HEK293 (cell line): ENCODE measurements at regions not wholly inside any gene's neighbourhood (a gene's known extent, or its start where the extent isn't known, plus 50 kb on each side); places are given as distances from the start of the nearest gene placed in this dataset.
A peak's percentile ranks its signal among the peaks of the same experiment; 100 is the strongest.

ENCODE experiments used
- CTCF ChIA-PET: fragments of 350-600 bp; formaldehyde crosslinking; extraction: SDS; loops from one replicate; lab custom pipeline; 2021; ENCODE audit warnings: antibody characterized with exemption; lab: Yijun Ruan, JAX
- POLR2A ChIA-PET: fragments of 300-600 bp; formaldehyde crosslinking; extraction: SDS; loops from one replicate; lab custom pipeline; 2020; ENCODE audit warnings: antibody characterized with exemption, inconsistent platforms; lab: Yijun Ruan, JAX
- H3K27ac ChIP-seq: fragments of 200-500 bp; sonication (Bioruptor generic); 2 replicates; pipeline ENCODE4 v1.5.1; 2014; ENCODE audit warnings: low read depth, low read length, control low read depth, inconsistent platforms; ENCODE audit errors: extremely low read depth
- H3K36me3 ChIP-seq, 2 experiments: fragments of 200-500 bp in 1 of 2; sonication (Bioruptor generic) in 1 of 2; 1 replicate in 1 of 2; 2 replicates in 1 of 2; pipeline ENCODE4 v1.5.1; 2014 to 2017; ENCODE audit warnings: inconsistent platforms in 2 of 2, low read length in 2 of 2; ENCODE audit not compliant: control insufficient read depth in 2 of 2, insufficient read depth in 1 of 2
- H3K4me1 ChIP-seq: fragments of 200-500 bp; sonication (Bioruptor generic); 2 replicates; pipeline ENCODE4 v1.5.1; 2014; ENCODE audit warnings: mild to moderate bottlenecking, low read length, inconsistent platforms; ENCODE audit not compliant: control insufficient read depth, insufficient read depth
- H3K4me3 ChIP-seq: 2 replicates; pipeline ENCODE4 v1.5.1; 2011; ENCODE audit warnings: low read depth, mild to moderate bottlenecking, control low read depth, low read length, moderate library complexity
- H3K9me3 ChIP-seq: fragments of 200-500 bp; sonication (Bioruptor generic); 2 replicates; pipeline ENCODE4 v1.5.1; 2014; ENCODE audit warnings: low read depth, low read length, inconsistent platforms; ENCODE audit not compliant: control insufficient read depth, insufficient read depth
- BCL11A ChIP-seq: fragments of 450-650 bp; formaldehyde crosslinking; IDR thresholded peaks from 2 replicates; pipeline ENCODE4 v1.5.1; 2016; ENCODE audit warnings: low read depth, missing biosample characterization, missing genetic modification characterization
- GFI1B ChIP-seq: fragments of 450-650 bp; formaldehyde crosslinking; IDR thresholded peaks from 2 replicates; pipeline ENCODE4 v1.5.1; 2016; ENCODE audit warnings: missing biosample characterization, missing genetic modification characterization
- HOXD13 ChIP-seq: sonication (generic); formaldehyde crosslinking; IDR thresholded peaks from 2 replicates; pipeline ENCODE4 v1.8.0; 2022; ENCODE audit warnings: missing genetic modification reagents, borderline replicate concordance
- KLF1 ChIP-seq: fragments of 450-650 bp; formaldehyde crosslinking; IDR thresholded peaks from 2 replicates; pipeline ENCODE4 v1.5.1; 2016; ENCODE audit warnings: missing biosample characterization, missing genetic modification characterization
- KLF9 ChIP-seq: fragments of 450-650 bp; formaldehyde crosslinking; IDR thresholded peaks from 2 replicates; pipeline ENCODE4 v1.5.1; 2016; ENCODE audit warnings: missing biosample characterization, missing genetic modification characterization, low read depth
- OVOL3 ChIP-seq: fragments of 450-650 bp; formaldehyde crosslinking; IDR thresholded peaks from 2 replicates; pipeline ENCODE4 v1.5.1; 2016; ENCODE audit warnings: missing biosample characterization, missing genetic modification characterization
- SP7 ChIP-seq: fragments of 450-650 bp; formaldehyde crosslinking; IDR thresholded peaks from 2 replicates; pipeline ENCODE4 v1.5.1; 2016; ENCODE audit warnings: missing biosample characterization, missing genetic modification characterization
- YY2 ChIP-seq: fragments of 450-650 bp; formaldehyde crosslinking; IDR thresholded peaks from 2 replicates; pipeline ENCODE4 v1.5.1; 2016; ENCODE audit warnings: missing biosample characterization, missing genetic modification characterization
- ZBTB1 ChIP-seq: fragments of 450-650 bp; formaldehyde crosslinking; IDR thresholded peaks from 2 replicates; pipeline ENCODE4 v1.5.1; 2016; ENCODE audit warnings: missing biosample characterization, missing genetic modification characterization
- ZBTB17 ChIP-seq: fragments of 450-650 bp; formaldehyde crosslinking; IDR thresholded peaks from 2 replicates; pipeline ENCODE4 v1.5.1; 2016; ENCODE audit warnings: missing biosample characterization, missing genetic modification characterization
- ZBTB20 ChIP-seq: fragments of 450-650 bp; formaldehyde crosslinking; IDR thresholded peaks from 2 replicates; pipeline ENCODE4 v1.5.1; 2016; ENCODE audit warnings: missing biosample characterization, missing genetic modification characterization
- ZNF121 ChIP-seq: fragments of 450-650 bp; formaldehyde crosslinking; IDR thresholded peaks from 2 replicates; pipeline ENCODE4 v1.5.1; 2016; ENCODE audit warnings: missing biosample characterization, missing genetic modification characterization
- ZNF133 ChIP-seq: fragments of 450-650 bp; formaldehyde crosslinking; IDR thresholded peaks from 2 replicates; pipeline ENCODE4 v1.5.1; 2016; ENCODE audit warnings: missing biosample characterization, missing genetic modification characterization
- ZNF175 ChIP-seq: fragments of 450-650 bp; formaldehyde crosslinking; IDR thresholded peaks from 2 replicates; pipeline ENCODE4 v1.5.1; 2016; ENCODE audit warnings: missing biosample characterization, missing genetic modification characterization
- ZNF23 ChIP-seq: fragments of 450-650 bp; formaldehyde crosslinking; IDR thresholded peaks from 2 replicates; pipeline ENCODE4 v1.5.1; 2016; ENCODE audit warnings: missing biosample characterization, missing genetic modification characterization, borderline replicate concordance
- ZNF350 ChIP-seq: fragments of 450-650 bp; formaldehyde crosslinking; IDR thresholded peaks from 2 replicates; pipeline ENCODE4 v1.5.0; 2017; ENCODE audit warnings: missing biosample characterization, mild to moderate bottlenecking, missing genetic modification characterization
- ZNF366 ChIP-seq: fragments of 450-650 bp; formaldehyde crosslinking; conservative IDR thresholded peaks from 2 replicates; pipeline ENCODE4 v1.5.1; 2016; ENCODE audit warnings: missing biosample characterization, missing genetic modification characterization
- ZNF391 ChIP-seq: fragments of 450-650 bp; formaldehyde crosslinking; IDR thresholded peaks from 2 replicates; pipeline ENCODE4 v1.5.1; 2016; ENCODE audit warnings: low read depth, missing biosample characterization, missing genetic modification characterization, borderline replicate concordance
- ZNF501 ChIP-seq: fragments of 450-650 bp; formaldehyde crosslinking; IDR thresholded peaks from 2 replicates; pipeline ENCODE4 v1.5.1; 2016; ENCODE audit warnings: missing biosample characterization, missing genetic modification characterization
- ZNF629 ChIP-seq: fragments of 450-650 bp; formaldehyde crosslinking; IDR thresholded peaks from 2 replicates; pipeline ENCODE4 v1.5.1; 2017; ENCODE audit warnings: missing biosample characterization, missing genetic modification characterization
- ZNF677 ChIP-seq: fragments of 450-650 bp; IDR thresholded peaks from 2 replicates; pipeline ENCODE4 v1.5.0; 2018; ENCODE audit warnings: missing biosample characterization, mild to moderate bottlenecking, missing genetic modification characterization, moderate library complexity
- ZNF76 ChIP-seq: fragments of 450-650 bp; formaldehyde crosslinking; IDR thresholded peaks from 2 replicates; pipeline ENCODE4; 2016; ENCODE audit warnings: low read depth, missing biosample characterization, missing genetic modification characterization, borderline replicate concordance
- TF ChIP-seq, protein P1 (sequence below): fragments of 450-650 bp; formaldehyde crosslinking; IDR thresholded peaks from 2 replicates; pipeline ENCODE4 v1.5.1; 2016; ENCODE audit warnings: missing biosample characterization, missing genetic modification characterization
- TF ChIP-seq, protein P2 (sequence below): fragments of 450-650 bp; formaldehyde crosslinking; IDR thresholded peaks from 2 replicates; pipeline ENCODE4 v1.5.1; 2017; ENCODE audit warnings: missing biosample characterization, missing genetic modification characterization
- TF ChIP-seq, protein P3 (sequence below): fragments of 450-650 bp; formaldehyde crosslinking; IDR thresholded peaks from 2 replicates; pipeline ENCODE4 v1.5.1; 2016; ENCODE audit warnings: missing biosample characterization, missing genetic modification characterization
- TF ChIP-seq, protein P4 (sequence below): fragments of 450-650 bp; formaldehyde crosslinking; IDR thresholded peaks from 2 replicates; pipeline ENCODE4 v1.5.1; 2017; ENCODE audit warnings: missing biosample characterization, mild to moderate bottlenecking, missing genetic modification characterization, moderate library complexity

DNA sequence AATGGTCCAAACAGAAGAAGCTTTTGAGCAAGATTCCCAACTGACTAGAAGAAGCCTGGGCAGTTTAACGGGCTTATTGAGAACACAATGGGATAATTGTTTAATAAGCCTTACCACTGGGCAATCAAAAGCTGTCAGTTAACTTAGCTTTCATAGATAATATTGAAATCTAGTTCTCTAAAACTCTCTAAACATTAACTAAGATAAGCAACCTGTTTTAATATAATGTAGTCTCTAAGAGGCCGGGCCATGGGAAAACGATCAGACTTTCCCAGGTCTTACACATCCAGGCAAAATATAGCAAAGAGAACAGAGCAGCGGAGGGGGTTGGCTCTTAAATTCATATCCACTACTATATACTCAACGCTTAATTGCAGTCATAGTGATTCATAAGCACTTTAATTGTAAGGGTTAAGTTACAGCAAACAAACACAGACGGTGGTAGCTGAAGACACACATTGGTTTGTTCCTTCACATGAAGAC is 128.0 kb upstream of the FAM83B start (continued):
- no peak for TF ChIP-seq ZNF23 (tag by site-specific recombination)
- no peak for TF ChIP-seq BCL11A (tag by site-specific recombination)
- TF ChIP-seq ZBTB17 (tag by site-specific recombination), result peak; percentile 66
- TF ChIP-seq, protein P1, sequence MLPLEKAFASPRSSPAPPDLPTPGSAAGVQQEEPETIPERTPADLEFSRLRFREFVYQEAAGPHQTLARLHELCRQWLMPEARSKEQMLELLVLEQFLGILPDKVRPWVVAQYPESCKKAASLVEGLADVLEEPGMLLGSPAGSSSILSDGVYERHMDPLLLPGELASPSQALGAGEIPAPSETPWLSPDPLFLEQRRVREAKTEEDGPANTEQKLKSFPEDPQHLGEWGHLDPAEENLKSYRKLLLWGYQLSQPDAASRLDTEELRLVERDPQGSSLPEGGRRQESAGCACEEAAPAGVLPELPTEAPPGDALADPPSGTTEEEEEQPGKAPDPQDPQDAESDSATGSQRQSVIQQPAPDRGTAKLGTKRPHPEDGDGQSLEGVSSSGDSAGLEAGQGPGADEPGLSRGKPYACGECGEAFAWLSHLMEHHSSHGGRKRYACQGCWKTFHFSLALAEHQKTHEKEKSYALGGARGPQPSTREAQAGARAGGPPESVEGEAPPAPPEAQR (tag by site-specific recombination), result no peak
- TF ChIP-seq ZNF366 (tag by site-specific recombination), result no peak; the same call in 1 of the 2 replicates
- no peak for TF ChIP-seq KLF1
- TF ChIP-seq ZBTB1 (tag by site-specific recombination), result no peak
- TF ChIP-seq ZNF133 (tag by site-specific recombination), result no peak
- no peak for TF ChIP-seq ZBTB20 (tag by site-specific recombination)
- TF ChIP-seq ZNF350 (tag by site-specific recombination), result no peak
- TF ChIP-seq, protein P2, sequence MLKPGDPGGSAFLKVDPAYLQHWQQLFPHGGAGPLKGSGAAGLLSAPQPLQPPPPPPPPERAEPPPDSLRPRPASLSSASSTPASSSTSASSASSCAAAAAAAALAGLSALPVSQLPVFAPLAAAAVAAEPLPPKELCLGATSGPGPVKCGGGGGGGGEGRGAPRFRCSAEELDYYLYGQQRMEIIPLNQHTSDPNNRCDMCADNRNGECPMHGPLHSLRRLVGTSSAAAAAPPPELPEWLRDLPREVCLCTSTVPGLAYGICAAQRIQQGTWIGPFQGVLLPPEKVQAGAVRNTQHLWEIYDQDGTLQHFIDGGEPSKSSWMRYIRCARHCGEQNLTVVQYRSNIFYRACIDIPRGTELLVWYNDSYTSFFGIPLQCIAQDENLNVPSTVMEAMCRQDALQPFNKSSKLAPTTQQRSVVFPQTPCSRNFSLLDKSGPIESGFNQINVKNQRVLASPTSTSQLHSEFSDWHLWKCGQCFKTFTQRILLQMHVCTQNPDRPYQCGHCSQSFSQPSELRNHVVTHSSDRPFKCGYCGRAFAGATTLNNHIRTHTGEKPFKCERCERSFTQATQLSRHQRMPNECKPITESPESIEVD (tag by site-specific recombination), result peak; percentile 78
- TF ChIP-seq HOXD13 (CRISPR knock-in tag), result no peak
- TF ChIP-seq, protein P3, sequence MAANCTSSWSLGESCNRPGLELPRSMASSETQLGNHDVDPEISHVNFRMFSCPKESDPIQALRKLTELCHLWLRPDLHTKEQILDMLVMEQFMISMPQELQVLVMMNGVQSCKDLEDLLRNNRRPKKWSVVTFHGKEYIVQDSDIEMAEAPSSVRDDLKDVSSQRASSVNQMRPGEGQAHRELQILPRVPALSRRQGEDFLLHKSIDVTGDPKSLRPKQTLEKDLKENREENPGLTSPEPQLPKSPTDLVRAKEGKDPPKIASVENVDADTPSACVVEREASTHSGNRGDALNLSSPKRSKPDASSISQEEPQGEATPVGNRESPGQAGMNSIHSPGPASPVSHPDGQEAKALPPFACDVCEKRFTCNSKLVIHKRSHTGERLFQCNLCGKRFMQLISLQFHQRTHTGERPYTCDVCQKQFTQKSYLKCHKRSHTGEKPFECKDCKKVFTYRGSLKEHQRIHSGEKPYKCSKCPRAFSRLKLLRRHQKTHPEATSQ (tag by site-specific recombination), result no peak

DNA sequence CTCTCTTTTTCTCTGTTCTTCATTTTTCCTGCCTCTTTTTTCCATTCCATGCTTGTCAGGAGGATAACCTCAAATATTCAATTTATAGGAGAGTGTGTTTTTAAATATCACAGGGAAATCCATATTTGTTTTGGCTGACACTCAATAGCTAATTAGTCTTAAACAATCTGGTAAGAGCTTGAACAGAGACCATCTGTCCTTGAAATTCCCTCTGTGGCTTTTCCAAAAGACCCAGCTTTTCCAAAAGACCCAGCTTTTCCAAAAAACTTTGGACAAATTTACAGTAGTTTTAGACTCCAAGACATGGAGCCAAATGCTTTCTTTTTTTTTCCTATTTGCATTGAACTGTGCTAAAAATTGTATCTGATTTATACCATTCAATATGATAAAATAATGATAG is 127.4 kb upstream of the FAM83B start:
- POLR2A ChIA-PET, result no interaction called here
- H3K4me3 ChIP-seq, result no peak overlapping the region
- H3K9me3 ChIP-seq, result no peaks in the 10 kb centered on the region
- peaks cover 11% of the 10 kb centered on the region; the same call in 1 of the 2 replicates for H3K4me1 ChIP-seq
- H3K27ac ChIP-seq, result peak overlapping the region; percentile 61
- no peaks in the 10 kb centered on the region for H3K36me3 ChIP-seq
- peak; percentile 2; the same call in 1 of the 2 replicates for TF ChIP-seq ZNF76 (tag by site-specific recombination)
- TF ChIP-seq, protein P2 (tag by site-specific recombination), result no peak
- CTCF ChIA-PET, result interaction anchor here (0.5 to 5.7 kb wide), 27 partner anchors 13 to 733 kb away, joined by 3 to 85 read pairs (median 5); no protein-coding TSS in a partner anchor

DNA sequence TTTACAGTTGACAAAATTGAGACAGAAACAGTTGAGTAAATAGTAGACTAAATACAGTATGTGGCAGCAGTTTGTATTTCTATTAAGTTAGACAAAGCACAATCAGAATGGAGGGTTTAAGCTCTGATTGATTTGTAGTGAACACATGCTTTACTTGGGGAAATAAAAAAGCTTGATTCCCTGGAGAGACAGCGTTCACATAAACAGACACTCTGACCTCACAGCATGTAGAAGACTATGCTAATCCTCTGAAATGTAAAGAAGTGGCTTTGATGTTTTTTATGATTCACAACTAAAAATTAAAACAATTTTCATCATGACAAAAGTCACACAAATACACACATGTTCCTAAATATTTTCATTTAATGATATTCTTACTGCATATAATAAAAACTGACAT is 126.9 kb upstream of the FAM83B start:
- Histone ChIP-seq H3K4me3 (no peak overlapping the region), H3K4me1 (peaks cover 11% of the 10 kb centered on the region; the same call in 1 of the 2 replicates), H3K36me3 (no peaks in the 10 kb centered on the region), H3K27ac (no peak overlapping the region; the same call in 1 of the 2 replicates), H3K9me3 (no peaks in the 10 kb centered on the region)
- POLR2A ChIA-PET, result no interaction called here
- CTCF ChIA-PET, result interaction anchor here (0.5 to 5.7 kb wide), 14 partner anchors 15 to 350 kb away, joined by 3 to 85 read pairs (median 4); no protein-coding TSS in a partner anchor
- TF ChIP-seq OVOL3 (tag by site-specific recombination) (0 out of 2 replicates have a peak, but pooled peaks have one; percentile 27), GFI1B (tag by site-specific recombination) (0 out of 2 replicates have a peak, but pooled peaks have one; percentile 58), KLF9 (tag by site-specific recombination) (no peak), SP7 (tag by site-specific recombination) (0 out of 2 replicates have a peak, but pooled peaks have one; percentile 12), ZNF391 (no peak), ZNF677 (no peak), YY2 (tag by site-specific recombination) (no peak), ZNF121 (tag by site-specific recombination) (no peak), ZNF629 (tag by site-specific recombination) (0 out of 2 replicates have a peak, but pooled peaks have one; percentile 45), ZNF175 (tag by site-specific recombination) (no peak), ZNF501 (tag by site-specific recombination) (no peak)
- TF ChIP-seq, protein P4, sequence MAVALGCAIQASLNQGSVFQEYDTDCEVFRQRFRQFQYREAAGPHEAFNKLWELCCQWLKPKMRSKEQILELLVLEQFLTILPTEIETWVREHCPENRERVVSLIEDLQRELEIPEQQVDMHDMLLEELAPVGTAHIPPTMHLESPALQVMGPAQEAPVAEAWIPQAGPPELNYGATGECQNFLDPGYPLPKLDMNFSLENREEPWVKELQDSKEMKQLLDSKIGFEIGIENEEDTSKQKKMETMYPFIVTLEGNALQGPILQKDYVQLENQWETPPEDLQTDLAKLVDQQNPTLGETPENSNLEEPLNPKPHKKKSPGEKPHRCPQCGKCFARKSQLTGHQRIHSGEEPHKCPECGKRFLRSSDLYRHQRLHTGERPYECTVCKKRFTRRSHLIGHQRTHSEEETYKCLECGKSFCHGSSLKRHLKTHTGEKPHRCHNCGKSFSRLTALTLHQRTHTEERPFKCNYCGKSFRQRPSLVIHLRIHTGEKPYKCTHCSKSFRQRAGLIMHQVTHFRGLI (tag by site-specific recombination), result no peak
